Activated T-helper 1 cell treated with Interleukin-2 at 50 U/mL for 16 hours (primary cell): ENCODE measurements at regions not wholly inside any gene's neighbourhood (a gene's known extent, or its start where the extent isn't known, plus 50 kb on each side); places are given as distances from the start of the nearest gene placed in this dataset.
"Not testable (repeated sequence)": the region's sequence is repeated elsewhere in the genome, so short reads cannot be mapped to it uniquely, and the experiment has no call there.

Source experiments
- DNase-seq: peaks from one replicate; pipeline ENCODE4 v3.0.0-alpha.2; 2020; ENCODE audit warnings: low read depth

DNA sequence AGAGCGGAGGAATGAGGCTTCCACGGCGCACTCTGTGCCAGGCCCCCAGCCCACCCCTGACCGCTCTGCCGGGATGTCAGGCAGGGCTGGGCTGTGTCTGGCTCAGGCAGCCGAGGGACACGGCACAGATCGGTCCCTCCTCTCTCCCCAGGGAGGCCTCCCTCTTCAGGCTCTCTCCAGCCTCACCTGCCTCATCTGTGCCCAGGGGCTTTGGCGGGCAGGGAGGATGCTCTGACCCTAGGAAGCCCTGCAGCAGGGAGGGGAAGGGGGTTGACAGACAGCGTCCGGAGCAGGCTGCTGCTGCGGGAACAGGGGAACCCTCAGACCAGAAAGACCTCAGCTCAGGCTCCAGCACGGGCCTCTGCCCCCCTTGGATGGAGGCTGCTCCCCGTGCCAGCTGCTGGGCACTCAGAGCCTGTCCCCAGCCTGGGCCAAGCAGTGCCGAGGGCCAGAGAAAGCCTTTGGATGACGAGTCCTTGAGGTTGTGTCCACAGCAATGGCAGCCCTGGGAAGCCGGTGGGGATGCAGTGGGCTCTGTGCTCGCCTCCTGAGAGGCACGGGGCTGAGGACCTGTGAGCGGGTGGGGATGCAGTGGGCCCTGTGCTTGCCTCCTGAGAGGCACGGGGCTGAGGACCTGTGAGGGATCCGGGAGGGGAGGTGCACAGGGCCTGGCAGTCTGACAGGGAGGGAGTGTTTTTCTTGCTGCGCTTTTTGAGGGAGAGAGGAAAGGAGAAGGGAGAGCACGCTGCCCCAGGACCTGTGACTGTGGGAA, 66.9 kb downstream of the FOXL3 start:
- no peak for DNase-seq

DNA sequence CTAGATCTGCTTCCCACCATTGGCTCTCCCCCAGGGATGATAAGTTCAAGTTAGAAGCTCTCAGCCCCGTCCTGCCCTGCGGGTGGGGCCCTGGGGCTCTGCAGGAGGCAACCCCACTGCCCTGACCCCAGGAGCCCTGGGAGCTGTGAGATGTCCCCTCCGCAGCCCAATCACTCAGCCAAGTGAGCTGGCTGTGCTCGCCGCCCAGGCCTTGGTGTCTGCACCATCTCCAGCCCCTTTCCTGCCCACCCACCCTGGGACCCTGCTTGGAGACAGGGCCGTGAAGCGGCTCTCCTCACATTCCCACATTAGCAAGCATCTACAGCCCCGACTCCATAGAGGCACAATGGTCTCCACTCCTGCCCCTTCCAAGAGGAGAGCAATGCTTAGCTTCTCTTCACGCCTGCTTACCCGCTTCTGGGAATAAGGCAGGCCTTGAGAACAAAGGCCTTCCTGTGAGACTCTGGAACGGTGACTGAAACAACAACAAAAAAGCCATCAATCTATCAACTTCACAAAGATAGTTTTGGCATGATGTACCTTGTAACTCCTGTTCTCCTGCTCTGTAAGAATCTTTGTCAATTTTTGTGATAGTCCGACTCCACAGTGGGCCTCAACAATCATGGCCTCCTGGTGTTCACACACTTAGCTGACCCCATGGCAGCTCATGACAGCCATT, 67.7 kb downstream of the FOXL3 start:
- no peak for DNase-seq

DNA sequence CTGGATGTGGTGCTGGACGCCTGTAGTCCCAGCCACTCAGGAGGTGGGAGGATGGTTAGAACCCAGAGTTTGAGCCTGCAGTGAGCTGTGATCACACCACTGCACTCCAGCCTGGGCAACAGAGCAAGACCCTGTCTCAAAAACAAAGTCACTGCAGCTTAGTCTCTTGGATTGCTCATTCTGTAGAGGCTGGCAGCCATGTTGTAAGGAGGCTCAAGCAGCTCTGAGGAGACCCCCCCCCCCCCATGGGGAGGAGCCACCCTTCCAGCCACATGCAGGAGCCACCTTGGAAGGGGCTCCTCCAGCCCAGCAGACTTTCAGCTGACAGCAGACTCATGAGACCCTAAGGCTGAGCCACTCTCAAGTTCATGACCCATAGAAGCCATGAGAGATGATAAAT, 68.4 kb downstream of the FOXL3 start:
- DNase-seq: no peak

DNA sequence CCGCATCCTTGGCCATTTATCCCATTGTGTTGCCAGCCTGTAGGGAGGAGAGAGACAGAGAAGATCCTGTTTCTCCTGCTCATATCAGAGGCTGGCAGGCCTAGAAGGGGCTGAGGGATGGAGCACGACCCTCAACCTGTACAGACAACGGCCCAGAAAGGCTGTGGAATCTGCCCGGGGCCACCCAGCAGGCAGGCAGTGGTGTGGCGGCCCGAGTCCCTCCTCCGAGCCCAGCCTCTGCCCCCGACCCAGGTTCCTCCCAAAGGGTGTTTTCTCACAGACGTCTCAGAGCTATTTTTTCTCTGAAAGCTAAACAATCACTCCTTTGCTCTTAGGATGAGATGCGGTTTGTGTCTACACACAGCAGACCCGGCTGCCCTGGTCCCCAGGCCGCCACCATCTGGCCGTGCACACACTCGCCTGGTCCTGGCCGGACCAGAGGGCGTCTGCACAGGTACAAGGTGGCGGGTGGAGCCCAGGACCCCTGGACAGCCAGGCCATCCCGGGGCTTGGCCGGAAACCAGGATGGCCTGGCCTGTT, 69.3 kb downstream of the FOXL3 start:
- no peak for DNase-seq

DNA sequence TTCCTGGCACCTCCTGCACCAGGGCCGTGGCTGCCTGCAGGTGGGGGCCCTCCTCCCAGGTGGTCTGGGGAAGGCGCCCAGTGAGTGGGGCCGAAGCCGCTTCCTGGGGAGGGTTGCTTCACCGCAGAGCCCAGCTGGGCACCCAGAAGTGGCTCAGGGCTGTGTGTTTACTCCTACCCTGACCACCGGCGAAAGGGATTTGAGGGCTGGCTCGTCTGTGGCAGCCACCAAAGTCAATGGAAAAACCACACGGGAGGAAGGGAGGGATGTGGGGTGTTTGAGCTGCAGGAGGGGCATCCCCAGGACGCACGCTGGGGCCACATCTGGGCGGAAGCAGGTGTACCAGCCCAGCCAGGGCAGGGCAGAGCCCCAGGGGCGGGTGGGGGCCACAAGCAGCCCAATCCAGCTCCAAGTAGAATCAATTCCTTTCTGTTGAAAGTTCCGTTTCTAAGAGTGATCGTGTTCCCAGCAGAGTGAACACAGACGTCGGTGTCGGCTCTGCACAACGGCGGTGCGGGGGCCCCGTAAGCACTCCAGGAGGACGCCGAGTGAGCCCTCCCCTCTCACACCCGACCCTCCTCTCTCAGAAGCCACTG, 69.9 kb downstream of the FOXL3 start:
- DNase-seq: no peak

DNA sequence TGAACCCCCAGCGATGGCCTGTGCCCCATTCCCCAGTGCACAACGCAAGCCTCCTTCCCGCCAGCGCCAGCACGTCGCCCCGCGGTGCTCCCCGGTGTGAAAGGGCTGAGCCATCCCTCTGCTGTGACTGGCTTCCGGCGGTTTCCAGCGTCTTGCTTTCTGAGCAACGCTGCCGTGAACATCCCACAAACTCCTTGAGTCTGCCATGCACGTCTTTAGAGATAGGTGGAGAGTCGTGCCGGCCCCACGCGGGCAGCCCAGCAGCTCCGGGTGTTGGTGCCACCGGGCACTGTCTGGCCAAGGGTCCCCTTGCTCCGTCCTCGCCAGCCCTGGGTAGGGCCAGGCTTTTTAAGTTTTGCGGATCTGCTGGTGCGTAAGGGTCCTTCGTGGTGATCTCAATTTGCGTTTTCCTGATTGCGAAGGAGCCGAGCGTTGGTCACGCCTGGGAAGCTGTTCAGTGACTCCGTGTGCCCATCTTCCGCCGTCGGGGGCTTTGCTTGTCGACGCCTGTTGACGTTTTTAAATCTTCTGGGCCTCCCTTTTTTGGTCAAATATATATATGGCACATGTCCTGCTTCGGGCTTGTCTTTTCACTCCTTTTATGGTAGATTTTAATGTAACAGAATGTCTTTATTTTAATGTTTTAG, 70.6 kb downstream of the FOXL3 start:
- DNase-seq: no peak

DNA sequence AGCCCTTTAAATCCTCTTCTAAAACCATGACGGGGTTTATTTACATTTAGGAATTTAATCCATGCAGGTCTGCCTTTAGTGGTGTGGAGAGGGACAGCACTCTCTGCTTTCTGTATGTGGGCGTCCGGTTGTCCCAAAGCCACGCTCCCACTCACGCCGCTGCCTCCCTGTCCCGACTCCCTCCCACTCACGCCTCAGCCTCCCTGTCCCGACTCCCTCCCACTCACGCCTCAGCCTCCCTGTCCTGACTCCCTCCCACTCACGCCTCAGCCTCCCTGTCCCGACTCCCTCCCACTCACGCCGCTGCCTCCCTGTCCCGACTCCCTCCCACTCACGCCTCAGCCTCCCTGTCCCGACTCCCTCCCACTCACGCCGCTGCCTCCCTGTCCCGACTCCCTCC, 71.2 kb downstream of the FOXL3 start:
- not testable (repeated sequence) for DNase-seq

DNA sequence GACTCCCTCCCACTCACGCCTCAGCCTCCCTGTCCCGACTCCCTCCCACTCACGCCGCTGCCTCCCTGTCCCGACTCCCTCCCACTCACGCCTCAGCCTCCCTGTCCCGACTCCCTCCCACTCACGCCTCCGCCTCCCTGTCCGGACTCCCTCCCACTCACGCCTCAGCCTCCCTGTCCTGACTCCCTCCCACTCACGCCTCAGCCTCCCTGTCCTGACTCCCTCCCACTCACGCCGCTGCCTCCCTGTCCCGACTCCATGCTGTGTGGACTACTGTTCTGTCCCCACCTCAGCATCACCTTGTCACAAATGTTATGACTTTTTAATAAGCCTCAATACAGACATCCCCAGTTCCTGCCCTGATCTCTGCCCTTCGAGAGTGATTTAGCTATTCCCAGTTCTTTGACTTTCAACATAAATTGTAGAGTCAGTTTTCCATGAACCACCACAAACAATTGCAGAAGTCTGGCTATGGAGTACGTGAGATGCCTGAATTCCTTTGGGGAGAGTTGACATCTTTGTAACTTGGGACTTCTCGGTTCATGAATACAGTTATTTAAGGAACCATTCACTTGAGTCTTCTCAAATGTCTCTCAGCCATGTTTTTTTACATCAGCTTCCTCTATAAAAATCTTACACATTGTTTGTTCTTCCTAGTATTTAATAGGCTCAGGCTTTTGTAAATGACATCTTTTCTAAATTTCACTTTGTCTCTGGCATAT, 71.9 kb downstream of the FOXL3 start:
- DNase-seq: no peak

DNA sequence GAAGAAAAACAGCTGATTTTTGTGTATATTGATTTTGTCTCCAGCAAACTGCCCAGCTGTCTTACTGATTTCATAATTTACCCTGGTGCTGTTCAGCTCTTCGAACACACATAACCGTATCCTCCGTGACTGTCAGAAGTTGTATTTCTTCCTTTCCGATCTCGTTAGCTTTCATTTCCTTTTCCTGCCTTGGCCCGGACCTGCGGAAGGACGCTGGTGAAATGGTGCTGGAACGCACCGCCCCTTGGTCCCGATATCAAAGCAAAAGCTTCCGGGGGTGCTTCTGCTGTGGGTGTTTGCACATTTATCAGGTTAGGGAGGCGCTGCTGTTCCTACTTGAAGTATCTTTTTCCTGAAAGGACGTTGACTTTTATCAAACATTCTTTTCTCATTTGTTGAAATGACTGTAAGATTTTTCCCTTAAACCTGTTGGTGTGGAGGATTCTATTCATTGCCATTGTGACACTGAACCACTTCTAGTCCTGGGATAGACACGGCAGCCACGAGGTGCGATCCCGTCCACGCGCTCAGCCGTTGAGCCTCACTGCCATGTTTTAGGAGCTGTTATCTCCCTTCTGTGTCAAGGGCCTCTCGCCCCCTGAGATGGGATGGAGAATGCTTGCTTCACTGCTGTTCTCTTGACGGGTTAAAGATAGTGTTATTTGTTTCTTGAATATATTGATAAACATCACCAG, 72.6 kb downstream of the FOXL3 start:
- no peak for DNase-seq

DNA sequence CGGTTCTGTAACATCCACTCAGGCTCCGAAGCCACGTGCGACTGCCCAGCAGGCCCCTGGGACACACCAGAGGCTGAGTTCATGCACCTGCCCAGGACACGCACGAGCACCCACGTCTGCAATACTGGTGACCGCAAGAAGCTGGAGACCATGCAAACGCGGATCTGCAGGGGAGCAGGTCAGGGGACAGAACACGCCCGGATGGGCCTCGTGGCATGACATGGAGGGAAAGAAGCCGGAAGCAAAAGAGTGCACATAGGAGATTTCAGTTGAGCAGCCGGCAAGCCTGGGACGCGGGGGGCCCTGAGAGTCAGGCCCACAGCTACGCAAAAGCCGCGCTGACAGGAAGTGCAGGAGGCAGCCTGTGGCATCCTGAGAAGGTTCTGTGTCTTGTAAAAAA, 73.7 kb downstream of the FOXL3 start:
- DNase-seq: no peak

DNA sequence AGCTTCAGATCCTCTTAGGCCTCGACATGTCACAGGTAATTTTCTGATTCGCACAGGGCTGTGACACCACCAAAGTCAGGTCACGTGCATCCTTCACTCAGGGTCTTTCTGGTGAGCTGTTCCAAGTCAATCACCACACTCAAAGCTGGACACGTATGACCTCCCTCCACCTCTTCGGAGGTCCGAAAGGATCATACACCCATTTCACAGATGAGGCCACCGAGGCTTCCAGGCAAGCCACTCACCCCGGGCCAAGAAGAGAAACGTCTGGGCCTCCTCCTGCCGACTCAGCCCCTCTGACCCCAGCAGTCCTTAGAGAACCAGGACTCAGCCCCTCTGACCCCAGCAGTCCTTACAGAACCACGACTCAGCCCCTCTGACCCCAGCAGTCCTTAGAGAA, 74.6 kb downstream of the FOXL3 start:
- no peak for DNase-seq

DNA sequence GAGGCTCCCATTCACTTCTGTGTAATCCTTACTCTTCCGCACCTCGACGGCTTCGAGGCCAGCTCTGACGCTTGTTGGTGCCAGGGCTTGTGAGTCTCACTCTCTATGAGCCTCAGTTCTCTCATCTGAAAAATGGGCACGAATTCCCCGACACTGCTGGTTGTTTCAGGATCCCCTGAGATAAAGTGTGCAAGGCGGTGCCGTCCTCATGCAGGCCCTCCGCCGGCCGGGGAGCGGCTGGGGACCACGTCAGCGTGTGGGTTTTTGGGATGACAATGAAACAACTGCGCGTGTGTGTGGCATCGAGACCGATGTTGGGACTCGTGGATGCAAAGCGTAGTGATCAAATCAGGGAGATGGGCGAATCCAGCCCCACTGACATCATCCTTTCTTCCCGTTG, 75.6 kb downstream of the FOXL3 start:
- no peak for DNase-seq

DNA sequence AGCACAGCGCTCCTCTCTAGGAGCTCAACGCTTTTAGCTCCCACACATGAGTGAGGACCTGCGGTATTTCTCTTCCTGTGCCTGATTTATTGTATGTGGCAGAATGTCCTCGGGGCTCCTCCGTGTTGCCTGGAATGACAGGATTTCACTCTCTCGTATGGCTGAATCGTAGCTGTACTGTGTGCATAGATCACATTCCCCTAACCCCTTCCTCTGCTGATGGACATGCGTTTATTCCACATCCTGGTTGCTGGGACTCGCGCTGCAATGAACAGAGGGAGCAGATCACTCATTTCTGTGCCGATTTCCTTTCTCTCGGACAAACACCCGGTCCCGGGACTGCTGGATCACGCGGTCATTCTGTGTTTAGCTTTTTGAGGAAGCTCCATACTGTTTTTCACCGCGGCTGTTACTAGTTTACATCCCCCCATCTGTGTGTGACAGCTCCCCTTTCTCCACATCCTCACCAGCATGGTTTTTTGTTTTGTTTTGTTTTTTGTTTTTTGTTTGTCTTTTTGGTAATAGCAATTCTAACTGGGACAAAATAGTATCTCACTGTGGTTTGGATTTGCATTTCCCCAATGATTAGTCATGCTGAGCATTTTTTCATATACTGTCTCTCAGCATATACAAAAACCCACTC, 76.3 kb downstream of the FOXL3 start:
- no peak for DNase-seq

DNA sequence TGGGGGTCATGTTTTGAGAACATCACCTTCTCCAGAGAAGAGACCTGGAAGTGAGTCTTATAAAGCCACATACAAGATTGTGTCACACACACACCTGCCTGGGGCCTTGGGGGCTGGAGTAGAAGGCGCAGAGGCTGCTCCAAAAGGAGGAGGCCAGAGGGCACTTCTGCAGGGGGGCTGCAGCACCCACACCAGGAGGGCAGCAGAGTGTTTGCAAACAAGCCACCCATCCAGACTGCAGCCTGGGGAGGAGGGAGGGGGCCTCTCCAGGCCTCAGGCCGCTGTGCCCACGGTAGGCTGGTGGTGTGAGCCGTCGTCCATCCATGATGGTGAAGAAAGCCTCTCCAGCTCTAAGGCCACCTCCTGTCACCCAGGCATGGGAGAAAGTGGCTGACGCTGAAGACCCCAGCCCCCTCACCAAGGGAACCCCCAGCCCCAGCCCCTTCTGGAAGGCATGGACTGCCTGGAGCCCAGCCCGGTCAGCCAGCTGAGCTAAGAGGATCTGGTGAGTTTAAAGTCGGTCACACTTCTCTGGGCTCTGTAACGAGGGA, 77.5 kb downstream of the FOXL3 start:
- no peak for DNase-seq

DNA sequence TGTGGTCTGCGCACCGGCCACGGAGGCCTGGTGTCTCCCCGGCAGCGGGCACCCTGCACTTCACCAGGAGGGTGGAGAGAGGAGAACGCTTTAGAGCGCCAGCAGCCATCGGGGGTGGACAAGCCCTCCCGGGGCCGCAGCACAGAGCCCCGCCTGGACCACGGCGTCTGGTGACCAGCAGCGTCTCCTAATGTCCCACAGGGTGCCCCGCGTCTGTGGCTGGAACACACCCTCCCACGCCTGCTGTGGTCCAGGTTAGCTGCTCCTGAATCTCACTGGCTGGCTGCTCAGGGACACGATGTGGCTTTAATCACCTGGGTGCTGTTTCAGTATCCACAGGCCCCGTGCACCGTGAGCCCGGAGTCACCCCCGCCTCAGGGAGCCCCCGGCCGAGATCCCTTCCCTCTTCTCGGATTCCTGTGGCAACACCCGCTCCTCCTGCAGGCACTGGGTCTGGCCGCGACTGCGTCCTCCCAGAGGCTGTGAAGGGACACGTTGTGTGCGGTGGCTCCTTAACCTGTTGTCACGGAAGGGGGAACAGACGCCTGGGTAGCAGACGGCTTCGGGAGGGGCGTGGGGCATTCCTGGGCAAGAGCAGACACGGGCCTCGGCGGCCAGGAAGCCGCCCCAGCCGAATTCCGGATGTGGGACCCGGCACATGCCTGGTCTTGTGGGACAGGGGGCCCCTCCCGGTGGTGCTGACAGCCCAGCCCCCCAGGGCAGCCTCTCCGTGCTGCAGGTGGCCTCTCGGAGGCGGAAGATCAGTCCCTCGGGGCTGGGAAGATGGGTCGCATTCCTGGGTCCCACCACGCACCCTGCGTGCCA, 78.9 kb downstream of the FOXL3 start:
- no peak for DNase-seq

DNA sequence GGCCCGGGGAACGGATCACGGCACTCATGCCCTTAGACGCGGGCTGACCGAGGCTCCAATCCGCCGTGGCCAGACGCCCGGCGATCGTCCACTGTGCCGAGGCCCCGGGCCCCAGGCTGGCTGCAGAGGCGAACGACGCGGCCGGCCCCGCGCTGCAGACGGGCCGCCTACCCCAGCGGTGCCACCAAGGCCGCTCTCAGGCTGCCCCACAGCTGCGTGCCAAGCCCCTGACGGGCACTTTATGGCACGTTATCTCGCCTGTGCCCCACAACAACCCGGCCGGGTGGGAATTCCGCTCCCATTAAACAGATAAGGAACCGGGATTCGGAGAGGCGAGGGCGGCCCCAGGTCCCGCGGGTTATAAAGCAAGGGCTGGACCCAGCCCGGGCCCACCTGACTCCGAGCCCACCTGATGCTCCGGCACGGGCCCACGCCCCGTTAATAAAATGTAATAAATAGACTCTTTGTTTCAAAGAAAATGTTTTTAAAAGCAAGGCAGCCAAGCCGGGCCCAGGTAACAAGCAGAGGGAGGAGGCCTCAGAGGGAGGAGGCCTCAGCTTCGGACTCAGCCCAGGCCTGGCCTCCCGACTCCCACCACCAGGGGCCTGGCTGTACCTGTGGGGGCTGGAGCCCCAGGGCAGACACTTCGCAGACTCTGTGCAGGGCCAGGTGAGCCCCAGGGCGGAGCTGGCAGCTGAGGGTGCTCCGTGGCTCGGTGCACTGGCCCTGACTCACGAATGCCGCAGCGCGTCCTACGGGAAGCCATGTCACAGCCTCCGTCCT, 79.7 kb downstream of the FOXL3 start:
- DNase-seq: no peak

DNA sequence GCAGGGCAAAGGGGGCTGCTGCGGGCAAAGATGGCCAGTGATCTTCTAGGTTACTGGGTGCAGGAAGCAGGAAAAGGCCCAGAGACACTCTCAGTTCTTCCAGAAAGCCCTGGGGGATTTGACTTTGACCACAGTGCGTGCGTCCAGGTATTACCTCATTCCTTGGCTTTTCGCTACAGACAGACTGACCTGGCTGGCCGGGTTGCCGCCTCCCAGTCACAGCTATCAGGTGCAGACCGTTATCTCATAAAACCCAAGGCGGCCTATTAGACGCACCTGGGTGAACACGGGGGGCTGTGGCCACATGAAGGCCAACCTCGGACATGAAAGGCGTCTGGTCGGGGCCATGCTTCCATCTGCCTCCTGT, 80.3 kb downstream of the FOXL3 start:
- no peak for DNase-seq

DNA sequence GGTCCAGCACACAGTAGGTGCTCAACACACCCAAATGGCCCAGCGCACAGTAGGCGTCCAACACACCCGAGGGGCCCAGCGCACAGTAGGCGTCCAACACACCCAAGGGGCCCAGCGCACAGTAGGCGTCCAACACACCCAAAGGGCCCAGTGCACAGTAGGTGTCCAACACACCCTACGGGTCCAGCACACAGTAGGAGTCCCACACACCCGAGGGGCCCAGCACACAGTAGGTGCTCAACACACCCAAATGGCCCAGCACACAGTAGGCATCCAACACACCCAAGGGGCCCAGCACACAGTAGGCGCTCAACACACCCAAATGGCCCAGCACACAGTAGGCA, 80.8 kb downstream of the FOXL3 start:
- DNase-seq: no peak
